H7 (cell line): ENCODE measurements at regions not wholly inside any gene's neighbourhood (a gene's known extent, or its start where the extent isn't known, plus 50 kb on each side); places are given as distances from the start of the nearest gene placed in this dataset.

ENCODE experiments used
- DNase-seq: peaks from one replicate; pipeline ENCODE4 v3.0.0; 2012
- H3K27me3 ChIP-seq: 2 replicates; pipeline ENCODE4 v1.6.0; 2011; ENCODE audit warnings: mild to moderate bottlenecking, low read length; ENCODE audit not compliant: control insufficient read depth, insufficient read depth
- H3K36me3 ChIP-seq: replicated peaks from 2 replicates; pipeline ENCODE4 v1.5.1; 2011; ENCODE audit warnings: low read length; ENCODE audit not compliant: control insufficient read depth, insufficient read depth
- H3K4me3 ChIP-seq: 2 replicates; pipeline ENCODE4 v1.5.1; 2011; ENCODE audit warnings: low read depth, mild to moderate bottlenecking, control low read depth, low read length, moderate library complexity; ENCODE audit not compliant: insufficient read depth

DNA sequence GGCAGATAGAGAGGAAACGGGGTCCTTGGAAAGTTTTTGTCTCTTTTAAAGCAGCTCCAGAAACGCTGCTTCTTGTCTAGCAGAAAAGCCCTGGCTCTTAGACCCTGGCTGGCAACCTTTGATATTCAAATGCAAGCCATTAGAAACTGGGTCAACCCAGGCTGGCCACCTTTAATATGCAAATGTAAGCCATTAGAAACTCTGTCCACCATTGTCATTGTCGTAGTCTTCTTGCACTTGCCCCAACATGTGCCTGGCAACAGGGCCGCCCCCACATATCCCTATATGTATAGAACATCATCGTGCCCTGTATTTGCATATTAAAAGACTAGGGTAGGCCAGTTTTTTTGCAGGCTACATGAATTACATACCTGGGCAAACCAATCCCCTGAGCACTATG lies 621.3 kb upstream of the DPP6 start:
- Histone ChIP-seq H3K4me3 (no peak overlapping the region), H3K27me3 (no peaks in the 10 kb centered on the region), H3K36me3 (no peaks in the 10 kb centered on the region)
- peak; percentile 14 for DNase-seq

DNA sequence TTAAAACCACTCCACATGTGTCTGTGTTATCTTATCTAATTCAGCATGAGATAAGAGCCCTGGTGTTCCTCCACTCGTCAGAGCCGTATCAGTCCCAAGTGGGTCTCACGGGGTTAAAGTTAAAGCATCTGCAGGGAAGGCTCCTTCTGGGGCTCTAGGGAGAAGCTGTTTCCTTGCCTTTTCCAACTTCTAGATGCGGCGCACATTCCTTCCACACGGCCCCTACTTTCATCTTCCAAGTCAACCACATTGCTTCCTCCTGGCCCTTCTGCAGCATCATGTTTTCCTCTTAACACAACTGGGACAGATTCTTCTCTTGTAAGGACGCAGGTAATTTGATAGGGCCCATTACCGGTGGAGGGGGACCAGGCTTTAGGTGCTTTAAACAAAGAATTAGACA lies 620.1 kb upstream of the DPP6 start:
- Histone ChIP-seq H3K36me3 (no peaks in the 10 kb centered on the region), H3K27me3 (no peaks in the 10 kb centered on the region), H3K4me3 (no peak overlapping the region)
- no peak for DNase-seq

DNA sequence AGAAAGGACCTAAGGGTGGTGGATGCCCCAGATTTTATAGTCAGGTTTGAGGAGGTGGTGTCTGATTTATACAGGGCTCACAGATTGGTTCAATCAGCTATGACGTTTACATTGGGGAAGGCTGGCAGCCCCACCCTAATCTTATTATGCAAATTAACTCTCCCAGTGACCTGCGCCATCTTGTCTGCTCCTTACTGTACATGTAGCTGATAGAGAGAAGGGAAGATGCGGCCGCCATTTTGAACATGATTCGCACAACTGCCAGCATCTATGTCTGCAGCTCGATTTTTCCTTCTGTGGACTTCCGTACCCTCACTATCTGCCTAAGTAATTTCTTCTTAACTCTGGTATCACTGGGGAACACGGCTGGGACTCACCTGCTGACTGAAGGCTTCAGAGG lies 619.0 kb upstream of the DPP6 start:
- DNase-seq, result no peak
- Histone ChIP-seq H3K27me3 (no peaks in the 10 kb centered on the region), H3K36me3 (no peaks in the 10 kb centered on the region), H3K4me3 (no peak overlapping the region)

DNA sequence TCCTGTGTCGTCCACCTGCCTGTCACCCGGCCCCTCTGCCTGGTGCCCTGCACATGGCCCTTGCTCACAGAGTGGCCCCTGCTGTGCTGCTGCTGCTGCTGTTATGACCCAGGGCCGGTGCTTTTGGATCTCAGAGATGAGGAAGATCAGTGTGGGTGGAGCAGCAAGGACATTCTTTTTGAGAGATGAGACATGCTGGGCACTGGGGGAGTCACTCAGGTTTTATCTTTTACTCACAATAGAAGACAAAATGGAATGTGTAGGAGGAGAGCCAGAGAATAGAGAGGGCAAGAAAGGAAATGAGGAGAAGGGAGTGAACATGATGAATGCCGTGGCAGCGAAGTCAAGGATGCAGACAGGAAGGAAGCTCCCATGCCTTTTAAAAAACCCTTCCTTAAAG lies 611.5 kb upstream of the DPP6 start:
- DNase-seq, result no peak
- Histone ChIP-seq H3K36me3 (no peaks in the 10 kb centered on the region), H3K27me3 (no peaks in the 10 kb centered on the region), H3K4me3 (no peak overlapping the region)

DNA sequence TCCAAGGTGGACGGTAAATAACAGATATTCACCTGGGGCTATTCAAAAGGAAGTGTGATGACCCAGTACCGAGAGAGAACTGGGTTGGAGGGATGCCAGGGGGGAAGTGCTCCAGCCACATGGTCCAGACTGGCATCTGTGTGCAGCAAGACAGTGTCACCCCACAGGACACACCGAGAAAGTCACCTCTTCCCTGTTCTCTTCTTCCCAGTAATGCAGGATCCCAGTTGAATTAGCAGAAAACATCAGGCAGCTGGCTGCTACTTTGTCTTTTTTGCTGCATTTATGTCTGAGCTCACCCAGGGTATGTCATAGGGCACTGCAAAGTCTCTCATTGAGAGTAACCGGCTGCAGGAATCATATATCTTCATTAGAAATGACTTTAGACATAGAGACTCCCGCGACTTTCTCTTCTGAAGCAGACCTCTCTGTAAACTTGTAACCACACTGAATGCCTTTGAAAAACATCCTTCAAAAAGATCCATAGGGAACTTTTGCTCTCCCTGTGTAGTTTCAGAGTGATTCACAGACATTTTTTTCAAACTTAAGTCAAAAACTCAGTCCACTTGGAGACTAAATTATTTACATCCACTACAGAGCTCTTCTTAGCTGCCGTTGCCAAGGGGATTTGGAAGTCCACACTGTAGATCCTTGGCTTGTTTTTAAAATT lies 609.0 kb upstream of the DPP6 start:
- no peaks in the 10 kb centered on the region for H3K36me3 ChIP-seq
- H3K27me3 ChIP-seq, result no peaks in the 10 kb centered on the region
- H3K4me3 ChIP-seq, result no peak overlapping the region
- no peak for DNase-seq

DNA sequence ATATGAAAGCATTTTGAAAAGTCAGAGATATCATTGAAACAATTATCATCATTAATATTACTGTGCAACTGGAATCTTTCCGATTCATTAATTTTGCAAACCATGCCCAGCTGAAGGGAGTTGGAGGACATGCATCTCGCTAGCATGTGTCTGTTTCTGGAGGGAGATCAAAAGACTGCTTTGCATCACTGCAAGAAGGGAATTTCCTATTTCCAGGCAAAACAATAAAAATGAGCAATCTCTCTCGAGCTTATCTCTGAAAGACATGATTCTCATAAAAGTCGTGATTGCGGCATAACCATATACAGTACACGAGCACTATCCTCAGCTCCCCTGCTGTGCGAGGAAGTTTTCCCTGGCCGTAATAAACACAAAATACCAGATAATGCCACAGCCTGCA lies 607.6 kb upstream of the DPP6 start:
- Histone ChIP-seq H3K36me3 (no peaks in the 10 kb centered on the region), H3K4me3 (no peak overlapping the region), H3K27me3 (no peaks in the 10 kb centered on the region)
- no peak for DNase-seq

DNA sequence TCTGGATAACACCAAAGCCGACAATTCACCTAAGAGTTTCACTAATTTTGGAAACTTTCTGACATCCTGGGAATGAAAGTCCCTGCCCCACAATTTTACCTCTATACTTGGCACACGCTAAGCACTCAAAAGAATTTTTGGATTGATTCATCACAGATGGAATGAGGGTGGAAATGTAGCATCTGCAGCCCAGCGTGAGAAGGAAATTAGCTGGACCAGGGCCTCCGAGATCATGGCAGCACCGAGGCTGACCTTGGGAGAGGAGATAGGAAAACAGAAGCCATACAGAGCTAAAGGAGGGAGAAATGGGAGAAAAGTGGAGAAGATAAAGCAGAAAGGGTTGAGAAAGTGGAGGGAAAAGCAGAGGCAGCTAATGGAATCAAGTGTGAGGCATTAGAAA lies 606.6 kb upstream of the DPP6 start:
- H3K27me3 ChIP-seq, result no peaks in the 10 kb centered on the region
- no peak overlapping the region for H3K4me3 ChIP-seq
- DNase-seq, result no peak
- H3K36me3 ChIP-seq, result no peaks in the 10 kb centered on the region

DNA sequence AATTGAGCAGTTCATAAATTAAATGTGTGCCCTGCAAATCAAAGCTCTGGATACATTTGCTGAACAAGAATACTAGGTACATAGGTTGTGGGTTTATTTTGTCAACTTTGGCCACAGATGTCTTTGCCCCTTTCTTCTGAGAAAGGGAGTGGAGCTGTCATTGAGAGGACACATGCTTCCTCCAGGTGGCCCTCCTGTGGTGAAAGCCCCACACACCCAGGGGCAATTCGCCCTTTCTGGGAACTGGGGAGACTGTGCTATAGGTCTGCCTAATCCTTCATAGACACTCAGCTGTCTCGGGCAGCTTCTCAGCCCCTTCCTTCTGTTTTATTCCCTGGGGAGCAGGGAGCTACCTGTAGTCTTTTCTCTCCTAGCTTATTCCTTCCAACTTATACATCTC lies 605.7 kb upstream of the DPP6 start:
- Histone ChIP-seq H3K27me3 (no peaks in the 10 kb centered on the region), H3K36me3 (no peaks in the 10 kb centered on the region), H3K4me3 (no peak overlapping the region)
- DNase-seq, result no peak

DNA sequence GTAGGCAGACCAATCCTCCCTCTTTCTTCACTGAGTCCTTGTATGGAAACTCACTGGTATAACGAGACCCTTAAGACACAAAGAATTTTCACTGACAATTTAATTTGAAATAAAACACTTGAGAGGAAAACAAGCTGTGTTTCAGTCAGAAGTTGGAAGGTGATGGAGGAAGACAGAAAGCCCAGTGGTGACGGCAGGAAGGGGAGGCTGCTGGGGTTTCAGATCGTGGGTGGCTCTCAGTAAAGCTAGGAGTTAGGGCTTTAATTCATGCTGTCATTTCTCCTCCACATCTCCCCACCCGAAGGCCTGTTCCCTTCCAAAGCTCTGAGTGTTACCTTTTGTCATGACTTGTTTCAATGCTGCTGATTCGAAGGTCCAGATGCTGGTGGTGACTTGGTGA lies 605.2 kb upstream of the DPP6 start:
- no peak for DNase-seq
- Histone ChIP-seq H3K27me3 (no peaks in the 10 kb centered on the region), H3K36me3 (no peaks in the 10 kb centered on the region), H3K4me3 (no peak overlapping the region)

DNA sequence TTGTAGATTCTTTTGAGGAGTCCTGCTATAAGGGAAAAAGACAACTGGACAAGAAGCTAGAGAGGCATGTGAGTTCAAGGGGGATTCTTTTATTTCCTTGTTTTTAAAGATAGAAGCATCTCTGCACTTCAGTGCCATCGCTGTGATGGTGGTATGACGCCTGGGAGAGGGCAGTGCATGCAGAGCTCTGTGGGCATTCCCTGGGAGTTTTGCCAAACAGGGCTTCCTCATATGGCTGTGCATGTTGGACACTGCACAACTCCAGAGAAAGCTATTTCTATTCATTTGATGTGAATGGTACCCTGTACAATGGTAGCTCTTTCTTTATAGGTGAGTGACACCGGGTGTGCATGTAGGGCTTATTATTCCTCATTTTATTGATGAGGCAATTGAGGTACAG lies 599.5 kb upstream of the DPP6 start:
- no peak for DNase-seq
- H3K27me3 ChIP-seq, result no peaks in the 10 kb centered on the region
- no peak overlapping the region for H3K4me3 ChIP-seq

DNA sequence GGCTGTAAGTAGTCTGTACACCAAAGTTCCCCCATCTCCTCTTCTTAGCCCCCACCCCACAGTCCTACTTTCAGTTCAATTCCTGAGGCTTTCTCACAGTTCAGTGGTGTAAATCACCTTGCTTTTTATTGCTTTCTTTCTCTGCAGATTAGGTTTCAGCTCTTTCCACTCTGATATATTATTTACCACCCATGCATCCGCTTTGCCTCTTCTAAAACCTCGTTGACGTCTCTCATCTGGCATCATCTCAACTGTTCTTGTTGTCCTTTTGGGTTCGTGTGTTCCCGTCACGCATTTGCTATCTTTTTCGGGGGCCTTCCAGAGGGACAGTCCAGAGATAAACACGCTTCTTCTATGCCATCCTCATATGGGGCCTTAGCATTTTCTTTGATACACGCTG lies 597.9 kb upstream of the DPP6 start:
- DNase-seq, result no peak
- H3K27me3 ChIP-seq, result no peaks in the 10 kb centered on the region
- no peaks in the 10 kb centered on the region for H3K36me3 ChIP-seq
- no peak overlapping the region for H3K4me3 ChIP-seq

More for the DNA sequence above, 599.5 kb upstream of the DPP6 start:
- H3K36me3 ChIP-seq, result no peaks in the 10 kb centered on the region

DNA sequence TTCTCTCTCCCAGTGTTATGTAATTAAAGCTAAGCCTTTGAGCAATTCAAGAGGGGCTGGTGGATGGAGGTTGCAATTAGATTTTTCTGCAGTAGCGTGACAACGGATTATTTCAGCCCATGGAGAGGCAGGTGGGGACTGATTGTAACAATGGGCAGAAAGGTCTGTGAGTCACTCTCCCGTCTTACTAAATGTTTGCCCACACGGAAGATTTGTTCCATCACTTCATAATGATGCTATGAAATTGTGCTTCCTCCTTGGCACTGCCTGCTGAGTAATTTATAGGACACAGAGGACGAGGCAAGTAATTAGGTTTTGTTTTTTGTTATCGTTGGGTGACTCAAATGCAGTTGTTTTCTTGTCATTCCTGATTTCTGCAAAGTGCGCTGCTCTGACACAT lies 594.5 kb upstream of the DPP6 start:
- Histone ChIP-seq H3K4me3 (no peak overlapping the region), H3K36me3 (no peaks in the 10 kb centered on the region)
- DNase-seq, result no peak

DNA sequence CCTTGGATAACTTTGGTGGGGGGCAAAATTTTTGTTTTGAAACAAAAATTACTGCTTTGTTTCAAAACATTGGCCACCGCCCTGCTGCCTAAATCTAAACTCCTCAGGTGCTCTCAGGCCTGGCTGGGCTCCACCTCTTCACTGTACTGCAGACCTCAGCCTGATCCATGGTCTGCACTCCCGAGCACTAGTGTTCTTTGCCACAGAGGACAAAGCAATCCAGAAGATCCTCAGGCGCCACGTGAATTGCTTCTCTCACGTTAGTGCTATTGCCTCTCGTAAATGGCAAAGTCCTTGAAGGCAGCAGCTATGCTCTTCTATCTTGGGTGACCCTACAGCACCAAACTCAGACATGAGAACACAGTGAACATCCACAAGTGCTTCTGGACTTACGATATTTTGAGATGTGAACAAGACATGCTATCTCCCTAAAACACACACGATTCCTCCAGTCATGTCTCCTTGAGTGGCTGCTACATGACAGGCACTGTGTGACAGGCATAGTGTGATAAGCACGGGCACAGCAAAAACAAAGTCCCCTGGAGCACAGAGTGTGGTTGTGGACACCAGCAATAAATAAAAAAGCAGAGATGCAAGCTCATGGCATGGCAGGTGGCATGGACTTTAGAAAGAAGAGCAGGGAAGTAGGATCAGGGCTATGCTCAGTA lies 582.1 kb upstream of the DPP6 start:
- Histone ChIP-seq H3K27me3 (no peaks in the 10 kb centered on the region), H3K4me3 (no peak overlapping the region), H3K36me3 (no peaks in the 10 kb centered on the region)
- no peak for DNase-seq

More for the DNA sequence above, 594.5 kb upstream of the DPP6 start:
- no peaks in the 10 kb centered on the region for H3K27me3 ChIP-seq

DNA sequence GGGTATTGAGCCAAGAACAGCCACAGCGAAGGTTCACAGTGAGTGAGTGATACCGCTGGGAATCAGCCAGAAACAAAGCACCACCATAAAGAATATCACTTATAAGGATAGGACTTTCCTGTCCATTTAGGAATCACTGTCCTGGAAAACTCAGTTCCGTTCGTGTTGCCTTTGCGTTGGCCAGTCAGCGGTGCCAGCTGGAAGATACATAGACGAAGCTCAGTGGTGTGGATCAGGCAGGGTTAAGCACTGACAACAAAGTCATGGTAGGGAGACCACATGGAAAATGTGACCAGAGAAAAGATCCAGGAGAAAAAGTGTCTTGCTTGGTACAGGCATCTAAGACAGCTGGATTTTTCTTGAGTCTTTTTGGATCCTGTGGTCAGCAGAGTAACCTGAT lies 579.7 kb upstream of the DPP6 start:
- DNase-seq, result no peak
- Histone ChIP-seq H3K4me3 (no peak overlapping the region), H3K27me3 (no peaks in the 10 kb centered on the region), H3K36me3 (no peaks in the 10 kb centered on the region)

DNA sequence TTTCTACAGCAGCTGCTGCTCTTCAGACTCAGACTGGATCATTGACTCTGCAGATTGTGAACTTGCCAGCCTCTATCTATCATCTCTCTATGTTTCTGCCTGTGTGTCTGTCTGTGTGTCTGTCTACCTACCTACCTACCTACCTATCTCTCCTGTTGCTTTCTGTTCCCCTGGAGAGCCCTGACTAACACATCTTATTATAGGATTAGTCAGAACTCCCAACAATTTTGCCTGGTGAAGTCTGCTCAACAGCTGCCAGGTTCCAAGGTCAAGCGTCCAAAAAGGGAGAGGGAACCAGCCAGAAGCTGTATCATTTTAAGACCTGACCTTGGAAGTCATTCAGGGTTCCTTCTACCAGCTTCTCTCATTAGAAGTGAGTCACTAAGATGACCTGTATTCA lies 579.0 kb upstream of the DPP6 start:
- Histone ChIP-seq H3K4me3 (no peak overlapping the region), H3K36me3 (no peaks in the 10 kb centered on the region), H3K27me3 (no peaks in the 10 kb centered on the region)
- DNase-seq, result no peak

DNA sequence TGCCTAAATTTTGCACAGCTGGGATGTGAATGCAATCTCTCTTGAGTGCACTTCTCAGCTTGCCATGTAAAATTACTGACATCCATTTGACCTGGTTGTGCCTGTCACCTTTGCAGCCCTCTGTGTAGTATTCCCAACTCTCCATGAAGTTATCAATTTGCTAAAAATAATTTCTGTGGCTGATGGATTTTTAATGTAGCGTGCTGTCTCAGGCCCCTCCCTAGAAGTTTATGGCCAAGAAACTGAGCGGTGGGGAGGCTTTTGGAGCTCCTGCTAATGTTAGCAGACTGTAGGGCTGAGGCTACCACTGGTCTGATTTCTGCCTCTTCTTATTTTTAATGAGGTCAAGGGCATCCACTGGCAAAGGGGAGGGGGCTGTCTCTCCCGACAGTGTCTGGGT lies 577.0 kb upstream of the DPP6 start:
- no peak overlapping the region for H3K4me3 ChIP-seq
- H3K27me3 ChIP-seq, result no peaks in the 10 kb centered on the region
- H3K36me3 ChIP-seq, result no peaks in the 10 kb centered on the region
- no peak for DNase-seq
